GM18508 (cell line): ENCODE measurements at regions not wholly inside any gene's neighbourhood (a gene's known extent, or its start where the extent isn't known, plus 50 kb on each side); places are given as distances from the start of the nearest gene placed in this dataset.

ENCODE experiments used
- ATAC-seq: cut with Tn5 transposase; IDR thresholded peaks from one replicate; pipeline ENCODE4 v1.9.1; 2021; ENCODE audit warnings: moderate number of reproducible peaks; ENCODE audit not compliant: insufficient read depth, unreplicated experiment

DNA sequence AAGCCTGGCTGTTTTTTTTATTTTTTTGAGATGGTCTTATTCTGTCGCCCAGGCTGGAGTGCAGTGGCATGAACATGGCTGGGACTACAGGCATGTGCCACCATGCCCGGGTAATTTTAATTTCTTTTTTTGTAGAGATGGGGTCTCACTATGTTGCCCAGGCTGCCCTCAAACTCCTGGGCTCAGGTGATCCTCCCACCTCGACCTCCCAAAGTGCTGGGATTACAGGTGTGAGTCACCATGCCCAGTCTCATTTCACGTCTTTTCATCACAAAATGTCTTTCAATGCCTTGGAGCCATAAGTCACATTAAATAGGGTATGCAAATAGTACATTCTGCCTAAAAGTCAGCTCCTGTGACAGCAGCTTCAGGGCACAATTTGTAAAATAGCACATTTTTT lies 52.8 kb downstream of the SOX2 start:
- ATAC-seq = no peak

DNA sequence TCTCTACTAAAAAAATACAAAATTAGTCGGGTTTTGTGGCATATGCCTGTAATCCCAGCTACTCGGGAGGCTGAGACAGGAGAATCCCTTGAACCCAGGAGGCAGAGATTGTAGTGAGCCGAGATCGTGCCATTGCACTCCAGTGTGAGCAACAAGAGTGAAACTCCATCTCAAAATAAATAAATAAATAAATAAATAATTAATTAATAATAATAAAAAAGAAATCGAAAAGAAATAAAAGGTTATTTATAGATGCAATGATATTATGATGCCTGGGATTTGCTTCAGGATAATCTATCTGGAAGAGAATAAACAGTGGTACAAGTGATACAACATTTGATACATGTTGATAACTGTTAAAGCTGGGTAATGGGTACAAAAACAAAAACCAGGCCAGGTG lies 58.6 kb downstream of the SOX2 start:
- no peak for ATAC-seq

DNA sequence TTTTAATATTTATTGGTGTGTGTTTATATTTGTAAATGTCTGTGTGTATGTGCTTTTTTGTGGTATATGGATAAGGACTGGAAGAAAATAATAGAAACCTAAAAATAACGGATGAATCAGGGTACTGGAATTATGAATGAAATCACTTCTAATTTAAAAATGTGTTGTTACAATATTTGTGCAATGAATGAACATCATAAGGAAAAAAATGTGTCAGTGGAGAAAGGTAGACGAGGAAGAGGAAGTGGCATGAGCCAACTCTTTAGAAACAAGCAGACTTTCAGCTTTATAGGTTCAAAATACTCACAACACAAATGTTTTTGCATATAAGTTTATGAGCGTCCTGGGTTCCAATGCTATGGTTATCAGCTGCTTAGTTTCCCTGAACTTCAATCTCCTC lies 59.4 kb downstream of the SOX2 start:
- ATAC-seq = no peak

DNA sequence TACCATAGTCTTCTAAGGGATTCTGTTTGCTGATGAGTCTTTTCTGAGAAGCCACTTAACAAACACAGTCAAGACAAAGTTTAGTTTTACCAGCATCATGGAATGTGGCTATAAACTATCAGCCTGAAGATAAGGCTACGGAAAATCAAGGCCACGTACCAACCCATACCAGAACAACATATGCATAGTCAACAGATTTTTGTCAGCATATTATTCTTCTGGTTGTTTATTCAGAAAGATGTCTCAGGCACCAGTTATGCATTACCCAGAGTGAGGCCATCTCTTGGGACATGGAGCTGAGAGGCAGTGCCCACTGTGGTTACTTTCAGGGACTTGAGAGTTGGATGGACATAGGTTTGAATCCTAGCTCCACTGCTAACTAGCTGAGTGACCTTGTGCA lies 60.4 kb downstream of the SOX2 start:
- no peak for ATAC-seq

DNA sequence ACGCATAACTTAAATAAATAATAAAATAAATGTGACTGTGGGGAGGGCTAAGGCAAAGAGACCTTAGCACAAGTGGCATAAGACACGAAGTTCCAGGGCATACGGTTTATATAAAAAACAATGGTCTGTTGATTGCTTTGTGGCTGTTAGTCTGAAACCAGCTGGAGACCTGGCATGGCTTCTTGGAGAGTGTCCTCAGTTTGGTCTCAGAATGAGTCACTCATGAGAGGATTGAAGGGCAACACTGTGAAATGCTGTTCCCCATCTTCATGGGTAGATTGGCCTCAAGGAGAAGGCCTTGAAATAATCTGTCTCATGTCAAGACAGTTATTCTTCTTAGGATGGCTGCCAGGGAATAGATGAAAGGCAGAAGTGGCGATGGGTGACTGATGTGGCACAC lies 62.2 kb downstream of the SOX2 start:
- ATAC-seq = no peak

DNA sequence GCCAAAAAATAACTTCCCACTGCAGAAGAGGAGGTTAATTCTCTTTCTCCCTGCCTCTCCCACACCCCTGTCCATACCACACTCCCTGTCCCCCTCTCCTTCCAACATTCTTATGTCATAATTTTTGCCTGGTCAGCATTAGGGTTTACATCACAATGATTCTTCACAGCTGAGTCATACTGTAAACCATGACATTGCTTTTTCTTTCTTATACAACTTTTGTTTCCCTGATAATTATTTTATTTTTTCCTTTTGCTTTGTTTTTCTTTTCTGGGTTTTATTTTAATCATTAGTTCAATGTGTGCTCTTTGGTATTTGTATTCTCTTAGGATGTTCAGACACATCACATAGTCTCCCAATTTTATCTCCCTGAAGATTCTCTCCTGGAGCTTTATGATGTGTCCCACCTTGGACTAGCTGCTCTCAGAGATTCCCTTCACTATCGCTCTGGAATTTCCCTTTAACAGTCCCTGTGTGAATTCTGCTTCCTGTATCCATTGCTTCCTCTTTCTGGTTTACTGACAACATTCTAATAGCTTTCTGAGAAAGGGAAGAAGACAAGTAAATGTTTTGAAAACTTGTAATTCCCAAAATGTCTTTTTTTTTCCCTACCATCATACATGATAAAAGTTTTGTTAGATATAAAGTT lies 70.7 kb downstream of the SOX2 start:
- ATAC-seq = no peak

DNA sequence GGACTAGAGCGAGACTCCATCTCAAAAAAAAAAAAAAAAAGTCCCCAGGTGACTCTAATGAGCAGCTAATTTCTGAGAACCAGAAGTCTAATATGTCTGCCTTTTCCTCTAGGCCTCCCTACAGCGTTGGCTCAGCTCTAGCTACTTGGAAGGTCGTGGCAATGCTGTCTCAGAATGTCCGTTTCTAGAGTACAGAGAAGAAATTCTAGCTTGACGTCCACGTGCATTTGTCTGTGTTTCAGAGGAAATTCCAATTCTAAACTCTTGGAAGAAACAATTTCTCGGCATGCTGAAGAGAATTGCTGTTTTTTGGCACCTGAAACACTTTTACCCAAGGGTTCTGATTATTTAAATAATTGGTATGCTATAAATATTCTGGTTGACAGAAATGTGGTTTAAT lies 78.8 kb downstream of the SOX2 start:
- no peak for ATAC-seq

DNA sequence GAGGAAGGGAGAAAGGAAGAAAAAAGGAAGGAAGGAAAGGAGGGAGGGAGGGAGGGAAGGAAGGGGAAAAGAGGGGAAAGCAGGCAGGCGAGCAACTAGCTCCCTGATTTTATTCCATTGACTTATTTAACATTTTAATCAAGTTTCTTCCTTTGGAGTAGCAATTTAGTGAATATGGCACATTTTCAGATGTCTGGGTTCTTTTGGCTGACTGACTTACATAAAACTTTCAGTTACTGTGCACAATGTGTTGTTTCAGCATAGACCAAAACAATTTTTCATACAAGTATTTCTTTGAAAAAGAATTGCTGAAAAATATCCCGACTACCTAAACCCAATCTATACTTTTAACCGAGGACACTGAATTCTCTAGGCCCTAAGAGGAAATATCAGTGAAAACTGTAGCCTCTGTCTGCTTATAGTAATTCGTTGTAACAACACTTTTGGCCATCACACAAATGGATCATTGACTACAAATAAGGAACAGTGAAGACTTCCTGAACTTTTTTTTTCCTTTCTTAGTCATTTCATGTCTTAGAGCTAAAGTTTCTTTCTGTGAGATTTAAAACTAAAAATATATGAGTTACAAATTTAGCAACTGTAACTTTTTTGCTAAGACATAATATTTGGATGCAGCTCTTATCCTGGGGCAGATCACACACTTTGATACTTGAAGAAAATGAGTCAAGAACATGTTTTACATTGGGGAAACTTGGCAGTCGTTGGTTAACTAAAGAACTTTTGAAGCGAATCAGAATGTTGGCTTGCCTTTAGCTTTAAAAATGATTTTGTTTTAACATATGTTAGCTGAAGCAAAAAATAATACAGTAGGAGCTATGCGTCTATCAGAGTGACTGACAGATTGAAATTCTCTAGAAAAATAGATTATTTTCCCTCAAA lies 79.6 kb downstream of the SOX2 start:
- ATAC-seq = no peak

DNA sequence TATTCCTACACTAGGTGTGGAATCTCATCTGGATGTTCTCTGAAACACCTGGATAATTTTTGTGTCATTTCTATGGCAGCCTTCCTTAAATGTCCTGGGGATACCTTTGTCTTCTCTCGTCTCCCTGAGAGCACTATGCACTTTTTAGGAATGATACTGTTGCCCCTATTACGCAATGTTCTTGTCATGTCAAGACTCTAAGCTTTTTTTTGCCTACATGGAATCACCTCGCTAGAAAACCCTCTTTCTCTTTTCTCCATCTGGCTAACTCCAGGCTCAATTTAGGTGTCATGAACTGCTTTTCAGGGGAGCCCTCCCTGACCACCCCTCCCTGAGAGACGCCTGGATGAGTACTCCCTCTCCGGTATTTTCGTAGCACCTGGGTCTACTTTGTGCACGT lies 81.3 kb downstream of the SOX2 start:
- ATAC-seq = no peak

DNA sequence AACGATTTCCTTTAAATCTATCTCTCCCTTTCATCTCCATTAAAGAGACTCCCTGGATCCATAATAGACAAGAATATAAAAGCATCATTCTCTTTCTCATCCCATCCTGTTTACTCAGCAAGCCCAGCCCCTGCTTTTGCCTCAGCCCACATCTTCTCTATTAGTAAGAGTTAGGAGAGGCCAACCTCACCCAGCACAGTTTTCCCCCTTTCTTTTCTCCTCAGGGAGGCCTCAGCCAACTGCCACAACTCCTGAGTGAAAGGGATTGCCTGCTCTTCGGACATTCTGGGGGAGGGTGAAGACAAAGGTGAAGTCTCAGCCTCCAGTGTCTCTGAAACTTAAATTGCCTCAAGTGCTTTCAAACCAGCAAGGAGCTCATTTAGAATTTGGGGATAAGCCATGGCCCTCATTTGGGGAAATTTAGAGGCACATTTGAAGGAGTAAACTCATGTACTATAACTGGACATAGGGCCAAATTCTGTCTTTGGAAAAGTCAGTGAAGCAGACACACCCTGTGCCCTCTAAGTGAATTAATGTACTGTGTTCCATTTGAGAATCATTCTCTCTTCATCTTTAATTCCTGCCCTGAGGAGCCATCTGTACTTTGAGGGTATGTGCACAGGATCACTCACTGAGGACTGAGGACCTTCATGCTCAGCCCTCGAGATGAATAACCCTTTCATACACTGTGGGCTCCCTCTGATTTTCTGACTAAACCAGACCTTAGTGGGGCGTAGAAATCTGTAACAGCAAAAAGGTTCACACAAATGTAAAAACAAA lies 82.5 kb downstream of the SOX2 start:
- no peak for ATAC-seq

DNA sequence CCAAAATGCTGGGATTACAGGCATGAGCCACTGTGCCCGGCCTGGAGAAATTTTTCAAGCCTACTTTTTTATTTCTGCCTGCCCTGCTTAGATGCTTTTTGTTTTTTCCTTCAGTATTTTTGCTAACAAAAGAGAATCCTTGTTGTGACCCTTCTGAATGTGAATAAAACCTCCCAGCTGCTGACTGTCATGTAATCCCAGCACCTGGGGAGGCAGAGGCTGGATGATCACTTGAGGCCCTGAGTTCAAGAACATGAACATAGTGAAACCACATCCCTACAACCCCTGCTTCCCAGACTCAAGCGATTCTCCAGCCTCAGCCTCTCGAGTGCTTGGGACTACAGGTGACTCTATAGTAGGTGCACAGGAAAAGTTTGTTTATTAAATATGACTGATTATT lies 84.9 kb downstream of the SOX2 start:
- no peak for ATAC-seq

DNA sequence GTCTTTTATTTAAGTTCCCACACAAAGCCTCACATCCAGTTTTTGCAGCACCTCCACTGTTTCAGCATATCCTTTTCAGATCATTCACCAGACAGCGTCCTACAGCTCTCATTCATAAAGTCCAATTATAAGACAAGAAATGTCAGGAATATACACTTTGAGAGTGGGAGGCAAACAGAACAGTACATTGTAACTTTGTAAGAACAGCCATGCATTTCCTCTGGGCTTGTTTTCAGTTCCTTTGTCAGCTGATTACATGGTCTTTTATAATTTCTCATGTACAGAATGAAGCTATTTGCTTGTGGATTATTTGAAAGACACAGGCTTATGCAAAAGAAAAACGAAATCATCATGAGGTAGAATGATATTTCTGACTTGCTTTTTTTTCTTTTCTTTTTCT lies 85.7 kb downstream of the SOX2 start:
- ATAC-seq = no peak

DNA sequence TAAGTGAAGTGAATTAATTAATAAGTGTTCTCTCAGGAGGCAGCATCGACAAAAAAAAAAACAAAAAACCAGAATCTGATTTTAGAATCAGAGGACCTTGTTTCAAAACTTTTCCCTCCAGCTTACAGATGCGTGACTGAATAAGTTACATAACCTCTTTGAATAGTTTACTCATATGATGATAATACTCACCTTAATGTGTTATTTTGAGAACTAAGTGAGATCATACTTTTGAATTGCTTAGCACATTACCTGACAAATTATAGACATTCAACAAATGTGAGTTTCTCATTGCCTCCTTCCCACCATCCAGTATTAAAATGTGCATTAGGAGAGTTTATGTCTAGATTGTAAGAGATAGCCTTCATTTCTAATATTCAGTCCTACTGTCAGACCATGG lies 94.0 kb downstream of the SOX2 start:
- no peak for ATAC-seq

DNA sequence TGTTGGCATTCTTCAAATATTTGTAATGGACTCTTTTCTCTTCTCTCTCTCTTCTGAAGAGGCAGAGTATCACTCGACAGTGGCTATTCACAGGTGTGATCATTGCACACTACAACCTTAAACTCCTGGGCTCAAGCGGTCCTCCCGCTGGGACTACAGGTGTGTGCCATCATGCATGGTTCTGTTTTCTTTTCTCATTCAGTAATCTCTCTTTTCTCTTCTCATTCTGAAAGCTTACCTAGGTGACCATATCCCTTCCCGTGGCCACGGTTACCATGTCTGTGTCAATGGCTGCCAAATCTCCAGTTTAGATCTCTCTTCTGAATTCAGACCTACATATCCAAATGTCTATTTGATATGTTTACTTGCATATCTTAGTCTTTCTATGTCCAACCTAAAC lies 96.3 kb downstream of the SOX2 start:
- ATAC-seq = no peak

DNA sequence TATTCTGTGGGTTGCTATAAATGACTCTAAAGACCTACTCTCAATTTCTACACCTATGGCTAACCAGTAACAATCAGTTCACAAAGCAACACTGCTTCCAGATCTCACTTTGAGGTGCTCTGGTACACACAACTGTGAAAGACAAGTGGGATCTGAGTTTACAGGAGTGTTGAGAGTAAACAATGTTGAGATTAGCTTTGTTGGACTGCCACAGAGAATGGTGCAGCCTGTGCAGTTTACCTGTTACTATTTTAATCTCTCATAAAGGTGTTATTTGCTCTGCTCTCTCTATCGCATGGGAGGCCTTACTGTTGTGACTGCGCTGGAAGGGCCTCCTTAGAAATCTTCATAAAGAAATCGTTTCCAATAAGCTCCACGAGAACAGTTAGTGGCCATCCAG lies 112.0 kb downstream of the SOX2 start:
- ATAC-seq = no peak

DNA sequence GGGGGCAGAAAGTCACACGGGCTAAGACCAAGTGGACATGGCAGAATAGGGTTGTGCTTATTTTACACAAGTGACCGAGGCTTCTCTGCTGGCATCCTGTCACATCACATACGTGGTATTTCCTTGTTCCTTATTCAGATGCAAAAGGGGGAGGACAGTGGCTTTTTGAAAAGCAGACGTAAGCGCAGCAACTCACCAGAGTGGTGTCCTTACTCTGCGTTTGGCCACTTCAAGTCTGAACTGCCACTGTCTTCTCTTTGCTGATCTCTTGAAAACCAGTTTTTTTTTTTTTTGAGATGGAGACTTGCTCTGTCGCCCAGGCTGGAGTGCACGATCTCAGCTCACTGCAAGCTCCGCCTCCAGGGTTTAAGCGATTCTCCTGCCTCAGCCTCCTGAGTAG lies 113.2 kb downstream of the SOX2 start:
- ATAC-seq = no peak

DNA sequence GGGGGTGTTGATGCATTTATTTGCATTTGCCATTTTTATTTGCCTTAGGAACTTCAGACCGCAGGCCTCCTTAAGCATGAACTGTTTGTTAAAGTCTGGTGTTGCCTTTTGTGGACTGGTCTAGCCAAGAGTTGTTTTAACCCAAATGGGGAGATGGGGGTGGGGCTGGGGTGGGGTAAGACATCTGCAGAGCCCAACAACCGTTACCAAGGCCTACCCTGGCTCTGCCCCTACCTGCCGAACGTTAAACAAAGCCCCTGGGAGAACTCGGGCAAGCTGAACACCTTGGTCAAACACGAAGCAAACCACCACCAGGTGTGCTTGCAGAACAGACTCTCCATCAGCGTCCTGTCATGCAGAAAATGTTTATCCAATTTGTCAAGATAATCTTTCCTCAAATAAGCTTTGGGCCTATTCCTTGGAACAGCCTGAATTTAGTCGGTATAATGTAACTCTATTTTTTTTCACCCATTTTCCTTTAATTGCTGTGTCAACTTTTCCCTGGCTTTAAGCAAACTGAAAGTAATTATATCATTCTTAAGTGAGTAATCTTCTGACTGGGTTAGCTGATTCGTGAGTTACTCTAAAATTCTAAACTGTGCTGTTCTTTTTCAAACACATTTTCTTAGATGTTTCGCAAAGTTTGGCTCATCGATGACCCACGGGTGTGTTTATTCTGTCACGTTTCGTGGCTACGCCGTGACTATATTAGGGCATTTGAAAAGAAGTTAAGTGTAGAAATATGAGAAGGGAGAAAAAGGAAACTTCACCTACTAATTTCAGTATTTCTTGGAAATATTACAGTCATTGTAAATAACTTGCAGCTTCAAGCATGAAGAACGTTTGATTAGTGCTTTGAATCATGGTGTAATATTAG lies 127.6 kb downstream of the SOX2 start:
- no peak for ATAC-seq

DNA sequence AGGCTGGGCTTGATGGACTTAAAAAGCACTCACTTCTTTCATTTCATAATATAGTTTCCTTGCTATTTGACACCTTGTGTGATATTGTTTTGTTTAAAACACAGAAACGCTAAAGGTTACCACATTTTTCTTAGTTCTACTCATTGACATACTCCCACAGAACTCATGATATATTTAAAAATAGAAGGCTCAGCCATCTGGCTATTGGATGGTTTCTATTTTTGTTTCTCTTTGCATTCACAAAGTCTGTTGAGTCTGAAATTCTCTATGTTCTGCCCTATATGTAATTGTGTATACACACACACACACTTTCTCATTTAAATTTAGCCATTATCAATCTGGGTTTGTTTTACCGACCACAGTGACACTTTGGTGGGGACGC lies 128.2 kb downstream of the SOX2 start:
- ATAC-seq = no peak

DNA sequence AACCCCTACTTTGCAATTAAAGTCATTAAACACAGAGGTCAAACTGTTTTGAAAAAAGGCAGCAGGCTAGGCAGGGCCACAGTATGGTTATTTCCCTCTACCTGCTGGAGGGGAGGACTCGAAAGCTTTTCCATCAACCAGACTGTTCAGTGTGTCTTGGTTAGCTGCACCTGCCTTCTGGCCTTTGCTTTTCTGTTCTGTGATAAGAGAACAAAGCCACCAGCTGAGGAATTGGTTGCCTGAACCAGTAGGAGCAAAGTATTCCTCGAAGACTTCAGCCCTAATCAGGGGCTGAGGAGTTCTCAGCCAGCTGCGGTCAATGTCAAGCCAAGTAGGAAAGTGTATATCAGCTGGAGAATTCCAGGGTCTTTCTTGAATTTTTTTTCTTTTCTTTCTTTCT lies 132.5 kb downstream of the SOX2 start:
- no peak for ATAC-seq

DNA sequence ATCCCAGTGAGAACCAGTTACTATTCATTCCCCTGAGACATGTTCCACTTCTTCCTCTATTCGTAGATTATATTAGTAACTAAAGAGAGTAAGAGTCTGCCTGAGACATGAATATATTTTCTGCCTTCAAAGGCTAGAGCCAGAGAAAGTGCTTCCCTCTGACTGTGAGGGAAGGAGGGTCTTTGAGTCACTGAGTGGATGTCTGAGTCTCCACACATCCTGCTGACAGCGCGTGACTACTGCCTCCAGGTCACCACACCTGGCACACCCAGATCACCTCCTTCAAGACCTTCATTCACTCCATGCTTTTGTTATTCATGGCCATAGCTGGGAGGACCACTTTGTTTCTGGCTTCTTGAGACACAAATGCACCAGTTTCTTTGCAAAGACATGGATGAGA lies 135.6 kb downstream of the SOX2 start:
- ATAC-seq = no peak
